Mucosa of descending colon (tissue), 3 donors: ENCODE measurements at regions not wholly inside any gene's neighbourhood (a gene's known extent, or its start where the extent isn't known, plus 50 kb on each side); places are given as distances from the start of the nearest gene placed in this dataset.

Experiments used
- ATAC-seq: fragments of 200-7000 bp; cut with Tn5 transposase; one replicate; pipeline ENCODE4 v1.9.1; 2020; ENCODE audit warnings: mild to moderate bottlenecking, moderate library complexity
- DNase-seq, 3 donors: peaks; one replicate each; pipeline ENCODE4 v3.0.0-alpha.2; 2020
- H3K36me3 ChIP-seq: fragments of 200-600 bp; one replicate; pipeline ENCODE4 v1.8.0; 2021; ENCODE audit warnings: low read depth, mild to moderate bottlenecking
- H3K4me1 ChIP-seq: fragments of 200-600 bp; one replicate; pipeline ENCODE4 v1.8.0; 2021; ENCODE audit warnings: low read depth, mild to moderate bottlenecking
- H3K4me3 ChIP-seq: fragments of 200-600 bp; one replicate; pipeline ENCODE4 v1.8.0; 2021; ENCODE audit warnings: mild to moderate bottlenecking
- H3K9me3 ChIP-seq: fragments of 200-600 bp; one replicate; pipeline ENCODE4 v1.8.0; 2021; ENCODE audit warnings: mild to moderate bottlenecking
- intact Hi-C, 2 donors: fragments of 100-400 bp; cut with DNase I in 1 of 2; cut with micrococcal nuclease in 1 of 2; formaldehyde crosslinking; loops; one replicate each; pipeline versions ENCODE4 v1.11.0 to v1.11.1; 2022; cut with DNase I, micrococcal nuclease
- TF ChIP-seq, protein P1 (sequence below): fragments of 200-600 bp; IDR thresholded peaks from one replicate; pipeline ENCODE4 v1.8.0; 2022; ENCODE audit warnings: antibody characterized with exemption, mild to moderate bottlenecking
- donor health status: DM: no; HTN: no; CAD: no; lungs with moderate emphysema.
- donor health status: DM: no; HTN: no; CAD: no.
- donor health status: DM: no; HTN: yes; CAD: no.

DNA sequence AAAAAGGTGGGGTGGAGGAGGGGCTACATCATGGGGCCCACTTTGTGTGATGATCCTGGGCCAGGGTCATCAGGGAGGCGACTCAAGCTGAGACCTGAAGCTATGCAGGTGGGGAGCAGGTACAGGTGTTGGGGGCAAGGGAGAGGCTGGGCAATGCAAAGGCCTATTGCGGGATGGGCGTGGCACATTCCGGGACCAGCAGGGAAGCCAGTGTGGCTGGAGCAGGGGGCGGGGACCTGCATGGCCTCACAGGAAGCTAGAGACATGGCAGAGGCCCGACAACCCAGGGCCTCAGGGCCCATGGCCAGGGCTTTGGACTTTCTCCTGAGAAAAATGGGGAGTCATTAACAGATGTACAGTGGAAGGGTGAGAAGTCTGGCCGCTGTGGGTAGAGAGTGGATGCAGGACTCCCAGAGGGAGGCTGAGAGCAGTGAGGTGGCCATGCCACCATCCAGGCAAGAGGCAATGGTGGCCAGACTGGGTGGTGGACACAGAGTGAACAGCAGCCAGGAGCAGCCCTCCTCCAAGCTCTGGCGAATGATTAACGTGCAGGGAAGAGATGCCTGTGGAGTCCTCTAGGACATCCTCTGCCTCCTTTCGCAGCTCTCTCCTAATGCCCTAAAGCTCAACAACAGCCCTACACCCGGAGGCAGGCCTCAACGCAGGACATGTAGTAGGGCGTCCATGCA, 122.6 kb upstream of the ATP2B2 start:
- TF ChIP-seq, protein P1, sequence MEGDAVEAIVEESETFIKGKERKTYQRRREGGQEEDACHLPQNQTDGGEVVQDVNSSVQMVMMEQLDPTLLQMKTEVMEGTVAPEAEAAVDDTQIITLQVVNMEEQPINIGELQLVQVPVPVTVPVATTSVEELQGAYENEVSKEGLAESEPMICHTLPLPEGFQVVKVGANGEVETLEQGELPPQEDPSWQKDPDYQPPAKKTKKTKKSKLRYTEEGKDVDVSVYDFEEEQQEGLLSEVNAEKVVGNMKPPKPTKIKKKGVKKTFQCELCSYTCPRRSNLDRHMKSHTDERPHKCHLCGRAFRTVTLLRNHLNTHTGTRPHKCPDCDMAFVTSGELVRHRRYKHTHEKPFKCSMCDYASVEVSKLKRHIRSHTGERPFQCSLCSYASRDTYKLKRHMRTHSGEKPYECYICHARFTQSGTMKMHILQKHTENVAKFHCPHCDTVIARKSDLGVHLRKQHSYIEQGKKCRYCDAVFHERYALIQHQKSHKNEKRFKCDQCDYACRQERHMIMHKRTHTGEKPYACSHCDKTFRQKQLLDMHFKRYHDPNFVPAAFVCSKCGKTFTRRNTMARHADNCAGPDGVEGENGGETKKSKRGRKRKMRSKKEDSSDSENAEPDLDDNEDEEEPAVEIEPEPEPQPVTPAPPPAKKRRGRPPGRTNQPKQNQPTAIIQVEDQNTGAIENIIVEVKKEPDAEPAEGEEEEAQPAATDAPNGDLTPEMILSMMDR: no peak
- H3K36me3 ChIP-seq: no peaks in the 10 kb centered on the region
- ATAC-seq (no peak), DNase-seq (no peak)
- no peaks in the 10 kb centered on the region for H3K4me1 ChIP-seq
- no peak overlapping the region for H3K4me3 ChIP-seq
- intact Hi-C loops: no loop called here
- no peaks in the 10 kb centered on the region for H3K9me3 ChIP-seq

- intact Hi-C loops: no loop called here
- DNase-seq (no peak), ATAC-seq (no peak)
- H3K36me3 ChIP-seq: no peaks in the 10 kb centered on the region
- H3K4me3 ChIP-seq: no peak overlapping the region
- TF ChIP-seq, protein P1: no peak
- no peaks in the 10 kb centered on the region for H3K9me3 ChIP-seq
- H3K4me1 ChIP-seq: no peaks in the 10 kb centered on the region
Observed at GRCh38 chr3:10628891-10629670, 123.7 kb upstream of the ATP2B2 start.

- H3K9me3 ChIP-seq: no peaks in the 10 kb centered on the region
- DNase-seq (no peak), ATAC-seq (no peak)
- intact Hi-C loops: no loop called here
- no peak overlapping the region for H3K4me3 ChIP-seq
- TF ChIP-seq, protein P1: no peak
- H3K36me3 ChIP-seq: no peaks in the 10 kb centered on the region
- no peaks in the 10 kb centered on the region for H3K4me1 ChIP-seq
Observed at GRCh38 chr3:10629671-10630040, 124.3 kb upstream of the ATP2B2 start.

- TF ChIP-seq, protein P1: no peak
- Histone ChIP-seq H3K4me3 (no peak overlapping the region), H3K4me1 (no peaks in the 10 kb centered on the region), H3K9me3 (no peaks in the 10 kb centered on the region), H3K36me3 (no peaks in the 10 kb centered on the region)
- ATAC-seq (no peak), DNase-seq (no peak)
- intact Hi-C loops: no loop called here
Observed at GRCh38 chr3:10631224-10631623, 125.8 kb upstream of the ATP2B2 start.

- no peaks in the 10 kb centered on the region for H3K9me3 ChIP-seq
- ATAC-seq: no peak
- H3K4me1 ChIP-seq: no peaks in the 10 kb centered on the region
- intact Hi-C loops: no loop called here
- no peak for DNase-seq
- no peaks in the 10 kb centered on the region for H3K36me3 ChIP-seq
- H3K4me3 ChIP-seq: no peak overlapping the region
- TF ChIP-seq, protein P1: no peak
Observed at GRCh38 chr3:10632125-10632524, 126.7 kb upstream of the ATP2B2 start.
